GM12864 (cell line): ENCODE measurements at regions not wholly inside any gene's neighbourhood (a gene's known extent, or its start where the extent isn't known, plus 50 kb on each side); places are given as distances from the start of the nearest gene placed in this dataset.

Experiments used
- DNase-seq: peaks from one replicate; pipeline ENCODE4 v3.0.0-alpha.2; 2011; ENCODE audit warnings: low read depth
- H3K4me3 ChIP-seq: 2 replicates; pipeline ENCODE4 v1.5.1; 2011; ENCODE audit warnings: mild to moderate bottlenecking, low read depth, low read length, control low read depth
- TF ChIP-seq, protein P1 (sequence below): IDR thresholded peaks from 2 replicates; pipeline ENCODE4 v1.5.1; 2011; ENCODE audit warnings: low read depth, mild to moderate bottlenecking, moderate library complexity, low read length, control low read depth, inconsistent platforms; ENCODE audit errors: missing control alignments

DNA sequence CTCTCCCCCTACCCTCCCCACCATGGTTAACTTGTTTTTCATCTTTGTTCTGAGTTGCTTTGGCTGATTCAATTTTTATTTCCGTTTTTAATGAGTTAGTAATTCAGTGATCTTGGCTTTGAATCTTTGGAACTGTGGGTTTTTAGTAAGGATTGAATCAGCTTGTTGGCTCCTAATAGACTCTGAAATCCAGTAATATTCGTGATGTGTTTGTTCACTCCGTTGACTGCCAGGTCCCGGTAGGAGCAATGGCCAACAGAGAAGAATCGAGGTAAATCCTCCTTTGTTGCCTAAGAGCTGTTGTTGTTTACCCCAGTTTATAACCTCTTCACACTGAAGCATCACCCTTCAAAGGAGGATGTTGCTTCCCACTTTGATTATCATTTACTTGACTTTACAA, 92.7 kb downstream of the PCSK1 start:
- TF ChIP-seq, protein P1, sequence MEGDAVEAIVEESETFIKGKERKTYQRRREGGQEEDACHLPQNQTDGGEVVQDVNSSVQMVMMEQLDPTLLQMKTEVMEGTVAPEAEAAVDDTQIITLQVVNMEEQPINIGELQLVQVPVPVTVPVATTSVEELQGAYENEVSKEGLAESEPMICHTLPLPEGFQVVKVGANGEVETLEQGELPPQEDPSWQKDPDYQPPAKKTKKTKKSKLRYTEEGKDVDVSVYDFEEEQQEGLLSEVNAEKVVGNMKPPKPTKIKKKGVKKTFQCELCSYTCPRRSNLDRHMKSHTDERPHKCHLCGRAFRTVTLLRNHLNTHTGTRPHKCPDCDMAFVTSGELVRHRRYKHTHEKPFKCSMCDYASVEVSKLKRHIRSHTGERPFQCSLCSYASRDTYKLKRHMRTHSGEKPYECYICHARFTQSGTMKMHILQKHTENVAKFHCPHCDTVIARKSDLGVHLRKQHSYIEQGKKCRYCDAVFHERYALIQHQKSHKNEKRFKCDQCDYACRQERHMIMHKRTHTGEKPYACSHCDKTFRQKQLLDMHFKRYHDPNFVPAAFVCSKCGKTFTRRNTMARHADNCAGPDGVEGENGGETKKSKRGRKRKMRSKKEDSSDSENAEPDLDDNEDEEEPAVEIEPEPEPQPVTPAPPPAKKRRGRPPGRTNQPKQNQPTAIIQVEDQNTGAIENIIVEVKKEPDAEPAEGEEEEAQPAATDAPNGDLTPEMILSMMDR = no peak
- no peak overlapping the region for H3K4me3 ChIP-seq
- DNase-seq = no peak

DNA sequence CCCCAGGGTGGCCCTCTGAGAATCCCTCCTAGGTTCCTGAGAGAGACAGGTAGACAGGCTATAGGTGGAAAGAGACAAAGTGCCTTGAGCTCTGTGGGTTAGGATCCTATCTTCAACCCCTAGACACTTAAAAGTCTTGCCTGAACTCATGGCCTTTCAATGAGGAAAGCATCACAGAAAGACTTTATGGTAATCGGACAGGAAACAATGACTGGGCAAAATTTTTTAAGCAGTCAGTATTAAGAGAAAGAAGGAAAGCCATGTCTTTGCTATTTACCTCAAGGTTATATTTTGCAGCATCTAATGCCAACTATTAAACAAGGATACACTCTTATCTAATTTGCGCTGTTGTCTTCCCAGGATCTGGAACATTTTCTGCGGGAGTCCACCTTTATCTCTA, 93.2 kb downstream of the PCSK1 start:
- TF ChIP-seq, protein P1 = no peak
- DNase-seq = no peak

DNA sequence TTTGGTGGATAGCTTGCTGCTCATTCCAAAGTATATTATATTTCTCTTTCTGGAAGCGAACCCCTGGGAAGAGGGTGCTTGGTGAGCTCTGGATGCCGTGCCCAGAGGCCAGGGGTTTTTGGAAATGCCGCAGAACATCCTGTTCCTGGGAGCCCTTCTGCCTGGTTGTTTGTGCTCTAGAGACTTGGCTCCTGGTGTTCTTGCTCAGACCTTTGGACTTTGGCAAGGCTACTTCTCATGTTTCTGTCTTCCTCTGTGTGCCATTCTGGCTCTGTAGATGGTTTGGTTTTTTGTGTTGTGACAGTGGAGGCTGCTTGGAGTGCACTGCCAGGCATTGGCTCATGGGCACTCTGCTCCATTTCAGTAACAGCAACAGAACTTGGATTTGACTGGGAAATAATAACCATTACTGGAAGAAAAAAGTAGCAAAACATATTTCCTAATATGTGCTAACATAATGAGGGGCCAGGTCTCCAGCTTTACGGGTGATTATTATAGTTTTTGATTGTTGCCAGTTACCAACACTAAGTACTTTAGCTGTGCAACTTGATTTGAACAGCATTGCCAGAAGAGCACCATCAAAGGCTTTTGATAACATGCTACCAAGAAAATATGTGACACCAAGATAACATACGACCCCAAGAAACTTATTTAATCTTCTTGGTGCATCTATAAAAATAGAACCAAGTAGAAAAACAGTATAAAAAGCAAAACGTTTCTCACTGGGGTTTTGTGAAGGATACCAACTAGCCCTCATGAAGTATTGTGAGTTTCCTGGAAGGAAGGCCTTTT, 94.2 kb downstream of the PCSK1 start:
- no peak overlapping the region for H3K4me3 ChIP-seq
- DNase-seq = no peak
- TF ChIP-seq, protein P1 = no peak

More for the DNA sequence above, 93.2 kb downstream of the PCSK1 start:
- no peak overlapping the region for H3K4me3 ChIP-seq

DNA sequence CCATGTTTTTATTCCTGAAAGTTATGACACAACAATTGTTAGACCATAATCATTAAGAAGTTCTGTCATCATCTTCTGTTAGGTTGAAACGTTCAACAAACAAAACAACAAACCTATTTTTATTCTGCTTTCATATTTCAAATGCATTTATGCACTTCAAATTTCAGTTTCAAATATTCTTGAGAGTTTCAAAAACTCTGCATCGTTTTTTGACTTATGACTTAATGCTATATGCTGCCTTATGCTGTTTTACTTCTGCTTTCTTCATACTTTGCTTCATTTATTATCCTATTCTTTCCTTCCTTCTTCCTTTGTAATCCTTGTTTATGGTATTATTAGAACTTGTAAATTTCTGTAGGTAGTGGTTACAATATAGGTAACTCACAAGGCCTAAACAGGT, 95.0 kb downstream of the PCSK1 start:
- no peak overlapping the region for H3K4me3 ChIP-seq
- TF ChIP-seq, protein P1 = no peak
- DNase-seq = no peak

DNA sequence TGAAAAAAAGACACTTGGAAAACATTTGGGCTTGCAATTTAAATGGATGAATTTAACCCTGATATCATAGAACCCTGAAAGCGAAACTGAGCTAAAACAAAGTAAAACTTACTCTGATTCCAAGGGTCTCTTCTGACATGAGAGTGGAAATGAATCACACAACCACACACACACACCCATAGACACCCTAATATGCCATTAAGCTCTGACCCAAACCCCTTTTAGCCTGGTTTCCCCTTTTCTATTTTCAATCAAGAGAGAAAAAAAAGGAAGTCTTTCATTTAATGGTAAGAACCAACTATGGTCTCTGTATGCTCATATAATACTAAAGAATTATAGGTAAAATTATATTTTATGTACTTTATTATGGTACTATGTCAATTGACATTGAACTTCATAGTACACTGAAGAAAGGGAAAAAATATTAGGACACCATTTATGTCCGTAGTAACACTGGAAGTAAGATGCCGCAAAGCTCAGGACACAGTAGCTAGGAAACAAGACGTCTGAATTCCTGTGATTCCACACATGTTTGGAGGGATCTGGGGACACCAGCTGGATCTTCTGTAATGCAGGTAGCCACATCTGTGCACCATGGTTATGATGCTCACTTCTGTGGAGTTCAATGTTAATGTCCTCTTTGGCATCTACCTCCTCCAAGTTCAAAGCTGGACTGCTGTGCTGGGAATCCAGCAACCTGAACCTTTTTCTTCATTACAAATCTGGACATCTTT, 95.8 kb downstream of the PCSK1 start:
- DNase-seq = no peak
- TF ChIP-seq, protein P1 = no peak
- H3K4me3 ChIP-seq = no peak overlapping the region

DNA sequence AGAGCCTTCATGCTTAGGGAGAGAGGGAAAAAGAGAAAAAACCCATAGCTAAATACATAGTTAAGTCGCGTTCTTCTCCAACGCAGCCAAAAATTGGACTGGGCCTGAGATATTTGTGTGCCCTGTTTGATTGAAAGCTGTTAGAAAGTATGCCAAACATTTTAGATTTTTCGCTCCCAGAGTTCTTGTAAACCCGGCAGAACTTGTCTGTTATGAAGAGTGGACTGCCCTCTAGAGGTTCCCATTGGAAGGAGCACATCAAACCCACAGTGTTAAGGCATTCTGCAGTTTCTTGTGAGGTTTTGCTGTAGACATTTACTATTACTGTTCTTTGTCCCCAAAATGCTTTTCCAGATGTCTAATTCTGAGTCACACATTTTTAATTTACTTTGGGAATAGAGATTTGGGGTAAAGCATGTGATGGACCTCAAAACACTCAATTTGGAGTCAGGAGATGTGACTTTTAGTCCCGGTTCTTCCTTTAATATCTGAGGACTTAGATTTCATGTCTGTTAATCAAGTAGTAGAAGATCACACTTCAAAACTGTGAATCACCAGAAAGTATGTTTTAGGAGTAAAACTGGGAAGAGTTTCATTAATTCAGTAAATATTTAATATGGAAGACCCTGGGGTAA, 96.6 kb downstream of the PCSK1 start:
- TF ChIP-seq, protein P1 = peak; percentile 88
- no peak overlapping the region for H3K4me3 ChIP-seq

More for the DNA sequence above, 96.6 kb downstream of the PCSK1 start:
- DNase-seq = peak; percentile 78
